Right kidney (tissue), 1 donor: ENCODE measurements at regions not wholly inside any gene's neighbourhood (a gene's known extent, or its start where the extent isn't known, plus 50 kb on each side); places are given as distances from the start of the nearest gene placed in this dataset.
"Not testable (repeated sequence)": the region's sequence is repeated elsewhere in the genome, so short reads cannot be mapped to it uniquely, and the experiment has no call there.

Source experiments
- DNase-seq: peaks from one replicate; pipeline ENCODE4 v3.0.0-alpha.2; 2016

GRCh38 chr20:47956268-47956995, 171.2 kb upstream of the SULF2 start:
- no peak for DNase-seq

- DNase-seq: no peak
Measured at GRCh38 chr20:47953471-47953870, 168.2 kb upstream of the SULF2 start.

- DNase-seq: no peak
Measured at GRCh38 chr20:47952023-47952564, 166.8 kb upstream of the SULF2 start.

- no peak for DNase-seq
Measured at GRCh38 chr20:47951521-47951971, 166.3 kb upstream of the SULF2 start.

- DNase-seq: no peak
Measured at GRCh38 chr20:47950913-47951283, 165.6 kb upstream of the SULF2 start.

- peak; percentile 47 for DNase-seq
Measured at GRCh38 chr20:47950124-47950912, 165.0 kb upstream of the SULF2 start.

GRCh38 chr20:47949230-47949629, 163.9 kb upstream of the SULF2 start:
- no peak for DNase-seq

- no peak for DNase-seq
Measured at GRCh38 chr20:47944682-47945081, 159.4 kb upstream of the SULF2 start.

- DNase-seq: no peak
Measured at GRCh38 chr20:47941869-47942268, 156.6 kb upstream of the SULF2 start.

GRCh38 chr20:47940101-47940813, 155.0 kb upstream of the SULF2 start:
- DNase-seq: no peak

- DNase-seq: no peak
Measured at GRCh38 chr20:47936612-47937011, 151.3 kb upstream of the SULF2 start.

- no peak for DNase-seq
Measured at GRCh38 chr20:47934761-47935160, 149.5 kb upstream of the SULF2 start.

- no peak for DNase-seq
Measured at GRCh38 chr20:47931443-47931842, 146.2 kb upstream of the SULF2 start.

- DNase-seq: no peak
Measured at GRCh38 chr20:47931002-47931401, 145.7 kb upstream of the SULF2 start.

GRCh38 chr20:47929368-47930115, 144.3 kb upstream of the SULF2 start:
- DNase-seq: no peak

- DNase-seq: no peak
Measured at GRCh38 chr20:47927944-47928343, 142.7 kb upstream of the SULF2 start.

GRCh38 chr20:47927385-47927851, 142.1 kb upstream of the SULF2 start:
- DNase-seq: no peak

- no peak for DNase-seq
Measured at GRCh38 chr20:47926731-47927130, 141.4 kb upstream of the SULF2 start.

- no peak for DNase-seq
Measured at GRCh38 chr20:47925593-47925992, 140.3 kb upstream of the SULF2 start.

GRCh38 chr20:47922269-47922668, 137.0 kb upstream of the SULF2 start:
- no peak for DNase-seq

GRCh38 chr20:47921829-47922228, 136.5 kb upstream of the SULF2 start:
- DNase-seq: not testable (repeated sequence)

GRCh38 chr20:47921408-47921807, 136.1 kb upstream of the SULF2 start:
- DNase-seq: no peak
